ENCODE measurements at regions not wholly inside any gene's neighbourhood (a gene's known extent, or its start where the extent isn't known, plus 50 kb on each side); places are given as distances from the start of the nearest gene placed in this dataset.

- no peak for TF ChIP-seq ZNF26 (tag by site-specific recombination; IDR thresholded peaks at IDR 0.05)
- no peak for TF ChIP-seq ZNF48 (tag by site-specific recombination; IDR thresholded peaks at IDR 0.05)
- no peak for TF ChIP-seq ZNF777 (tag by site-specific recombination; IDR thresholded peaks at IDR 0.05; ENCODE audit: borderline replicate concordance)
- no peak for TF ChIP-seq ZNF335 (tag by site-specific recombination; conservative IDR thresholded peaks at IDR 0.05)
- TF ChIP-seq YY2 (tag by site-specific recombination; IDR thresholded peaks at IDR 0.05): no peak
- TF ChIP-seq ZNF660 (tag by site-specific recombination; IDR thresholded peaks at IDR 0.05): no peak
- no peak for TF ChIP-seq AEBP2 (tag by site-specific recombination; IDR thresholded peaks at IDR 0.05; ENCODE audit: borderline replicate concordance)
- TF ChIP-seq ZNF140 (tag by site-specific recombination; IDR thresholded peaks at IDR 0.05): no peak
- no peak for TF ChIP-seq ZNF404 (tag by site-specific recombination; IDR thresholded peaks at IDR 0.05)
- TF ChIP-seq REPIN1 (tag by site-specific recombination; IDR thresholded peaks at IDR 0.05; ENCODE audit: low read depth): no peak
- TF ChIP-seq ZSCAN5A (tag by site-specific recombination; IDR thresholded peaks at IDR 0.05): no peak
Observed at GRCh38 chr13:71358218-71358617, 508.8 kb downstream of the DACH1 start (continued).

GRCh38 chr13:71355010-71355409, 512.0 kb downstream of the DACH1 start:
- CTCF ChIA-PET: no interaction called here
- H3K27ac ChIP-seq (ENCODE audit: extremely low read depth, low read depth, low read length): no peak overlapping the region
- no peaks in the 10 kb centered on the region for H3K36me3 ChIP-seq (ENCODE audit: control insufficient read depth in 2 of 2, insufficient read depth in 1 of 2, low read length in 2 of 2)
- TF ChIP-seq ZNF639 (tag by site-specific recombination; IDR thresholded peaks at IDR 0.05): no peak
- TF ChIP-seq ZNF830 (tag by site-specific recombination; IDR thresholded peaks at IDR 0.05; ENCODE audit: low read depth): no peak
- TF ChIP-seq ZNF677 (tag by site-specific recombination; IDR thresholded peaks at IDR 0.05): no peak
- TF ChIP-seq ZBTB48 (tag by site-specific recombination; IDR thresholded peaks at IDR 0.05): no peak
- no peak for TF ChIP-seq PRDM2 (tag by site-specific recombination; IDR thresholded peaks at IDR 0.05; ENCODE audit: borderline replicate concordance)
- no peak for TF ChIP-seq ZNF292 (tag by site-specific recombination; IDR thresholded peaks at IDR 0.05; ENCODE audit: borderline replicate concordance, low read depth)
- no peaks in the 10 kb centered on the region for H3K4me1 ChIP-seq (ENCODE audit: control insufficient read depth, insufficient read depth, low read length)
- H3K4me3 ChIP-seq (ENCODE audit: low read depth, low read length): no peak overlapping the region
- no peaks in the 10 kb centered on the region for H3K9me3 ChIP-seq (ENCODE audit: control insufficient read depth, insufficient read depth, low read depth, low read length)
- POLR2A ChIA-PET: no interaction called here

Measured in HEK293 (cell line).